HG02759 (cell line): ENCODE measurements at regions not wholly inside any gene's neighbourhood (a gene's known extent, or its start where the extent isn't known, plus 50 kb on each side); places are given as distances from the start of the nearest gene placed in this dataset.
"Not testable (repeated sequence)": the region's sequence is repeated elsewhere in the genome, so short reads cannot be mapped to it uniquely, and the experiment has no call there.

Source experiments
- ATAC-seq: cut with Tn5 transposase; IDR thresholded peaks from one replicate; pipeline ENCODE4 v1.9.1; 2021; ENCODE audit warnings: mild to moderate bottlenecking, moderate library complexity; ENCODE audit not compliant: unreplicated experiment

- no peak for ATAC-seq
Measured at GRCh38 chr18:45339810-45340550, 275.3 kb upstream of the SLC14A2 start.

GRCh38 chr18:45340884-45341283, 274.4 kb upstream of the SLC14A2 start:
- ATAC-seq: no peak

GRCh38 chr18:45341454-45341853, 273.8 kb upstream of the SLC14A2 start:
- ATAC-seq: no peak

DNA sequence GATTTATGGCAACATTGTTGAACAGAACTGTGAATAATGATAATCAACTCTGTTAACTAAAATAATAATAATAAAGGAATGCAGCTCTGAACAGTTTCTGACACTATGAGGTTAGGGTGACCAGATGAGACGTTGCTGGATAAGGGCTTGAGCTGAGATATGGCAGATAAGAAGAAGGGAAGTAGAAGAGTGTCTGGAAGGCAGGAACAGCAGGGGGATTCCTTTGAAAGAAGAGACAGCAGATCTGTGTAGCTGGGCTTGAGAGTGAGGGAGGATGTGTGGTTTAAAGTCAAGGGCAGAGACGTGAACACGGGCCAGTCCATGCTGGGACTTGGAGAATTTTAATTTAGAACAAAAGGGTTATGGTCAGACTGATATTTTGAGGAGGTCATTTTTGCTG, 273.1 kb upstream of the SLC14A2 start:
- no peak for ATAC-seq

DNA sequence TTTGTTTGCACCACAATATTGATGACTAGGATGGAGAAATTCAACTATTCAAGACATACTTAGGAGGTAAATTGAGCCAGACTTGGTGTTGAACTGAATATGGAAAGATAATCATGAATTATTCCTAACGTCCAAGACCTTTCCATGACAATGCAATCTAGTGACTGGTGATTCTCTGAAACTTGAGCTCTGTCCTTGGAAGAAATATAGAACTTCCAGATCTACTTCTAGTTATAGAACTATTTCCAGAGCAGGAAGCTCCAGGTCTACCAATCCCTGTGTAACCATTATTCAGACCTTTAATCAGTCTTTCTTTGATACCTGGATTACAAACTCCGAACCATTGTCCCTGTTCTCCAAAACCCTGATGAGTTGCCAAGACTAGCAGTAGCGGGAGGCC, 272.6 kb upstream of the SLC14A2 start:
- ATAC-seq: no peak

DNA sequence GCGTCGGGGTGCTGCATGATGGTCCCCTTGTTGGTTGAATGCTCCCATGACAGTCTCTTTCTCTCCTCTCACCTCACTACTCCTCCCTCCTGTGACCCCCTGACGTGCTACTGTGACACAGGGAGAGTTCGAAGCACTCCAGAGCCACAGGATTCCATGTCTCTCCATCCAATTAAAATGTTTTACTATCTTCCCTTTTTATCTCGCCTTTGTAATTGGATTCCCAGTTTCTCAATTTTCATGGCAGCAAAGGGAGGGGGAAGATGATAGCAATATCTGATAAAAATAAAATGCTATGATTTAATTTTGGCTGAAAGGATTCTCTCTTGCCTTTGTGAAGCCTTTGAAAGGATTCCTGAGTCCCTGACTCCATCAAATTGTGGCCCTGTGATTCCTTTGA, 271.9 kb upstream of the SLC14A2 start:
- ATAC-seq: no peak

- ATAC-seq: not testable (repeated sequence)
Measured at GRCh38 chr18:45344680-45345079, 270.6 kb upstream of the SLC14A2 start.

DNA sequence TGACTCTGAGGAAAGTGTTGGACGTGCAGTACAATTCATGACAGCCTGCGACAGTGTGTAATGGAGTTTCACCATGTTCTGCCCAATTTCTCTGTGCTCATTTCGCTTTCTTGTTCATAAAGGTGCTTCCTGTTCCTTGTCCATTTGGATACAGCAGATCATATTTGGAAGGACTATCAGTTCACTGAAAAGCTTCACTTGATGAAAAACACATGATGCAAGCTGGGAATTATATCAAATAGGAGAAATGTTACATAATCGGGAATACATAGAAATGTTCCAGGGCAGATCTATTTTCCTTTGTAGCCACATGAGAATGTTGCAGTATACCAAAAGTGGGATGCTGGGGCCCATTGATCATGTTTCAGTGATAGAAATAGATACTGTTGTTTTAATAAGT, 266.3 kb upstream of the SLC14A2 start:
- no peak for ATAC-seq

DNA sequence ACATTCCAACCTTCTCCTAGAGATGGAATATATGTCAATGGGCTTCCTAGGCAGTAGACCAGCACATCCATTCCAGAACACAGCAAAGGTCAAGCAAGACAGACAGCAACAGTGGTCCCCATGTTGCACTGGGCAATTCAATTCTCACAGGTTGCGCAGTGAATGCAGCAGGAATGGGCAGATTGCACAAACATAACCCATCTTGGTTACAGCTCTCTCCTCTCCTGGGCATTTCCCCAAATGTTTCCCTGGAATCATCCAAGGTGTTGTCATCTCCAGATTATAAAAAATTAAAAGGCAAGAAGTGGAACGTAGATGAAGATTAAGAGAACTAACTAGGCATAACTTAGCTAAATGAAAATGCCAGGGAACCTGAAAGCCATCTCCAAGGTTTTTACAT, 265.8 kb upstream of the SLC14A2 start:
- no peak for ATAC-seq

GRCh38 chr18:45350404-45351156, 264.7 kb upstream of the SLC14A2 start:
- ATAC-seq: no peak

GRCh38 chr18:45352874-45353273, 262.4 kb upstream of the SLC14A2 start:
- ATAC-seq: no peak

GRCh38 chr18:45353530-45353929, 261.7 kb upstream of the SLC14A2 start:
- ATAC-seq: no peak

GRCh38 chr18:45355944-45356520, 259.2 kb upstream of the SLC14A2 start:
- ATAC-seq: no peak

DNA sequence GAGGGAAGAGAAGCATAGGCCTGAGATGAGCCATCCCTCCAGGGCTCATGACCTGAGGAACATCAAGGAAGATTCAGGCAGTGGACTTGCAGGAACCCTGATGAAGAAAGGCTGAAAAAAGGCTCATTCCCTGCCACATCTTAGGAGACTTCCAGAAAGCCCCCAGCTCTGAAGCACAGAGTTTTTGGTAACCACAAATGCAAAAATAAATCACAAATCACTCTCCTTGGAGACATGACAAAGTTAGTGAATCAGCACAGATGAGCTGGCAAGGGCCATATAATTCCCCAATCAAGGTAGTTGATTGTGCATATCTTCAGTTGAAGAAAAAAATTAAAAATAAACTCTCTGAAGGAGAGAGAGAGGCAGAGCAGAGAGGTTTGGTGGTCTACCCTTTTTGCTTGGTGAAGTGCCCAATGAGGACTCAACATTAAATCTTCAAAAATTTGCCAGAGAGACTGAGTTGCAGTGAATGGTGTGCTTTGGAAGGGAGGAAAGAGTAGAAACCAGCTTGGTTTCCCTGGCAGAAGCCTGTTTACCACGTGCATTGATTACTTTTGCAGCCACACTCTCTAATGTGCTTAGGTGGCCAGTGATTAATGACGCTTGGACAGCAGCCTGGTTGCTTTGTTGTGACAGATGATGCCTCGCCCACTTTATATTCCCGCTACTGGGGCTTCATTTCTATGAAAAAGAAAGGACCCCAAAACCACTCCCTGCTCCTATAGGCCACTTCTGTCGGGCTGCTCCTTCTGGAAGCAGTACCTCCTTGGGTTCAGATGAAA, 257.4 kb upstream of the SLC14A2 start:
- no peak for ATAC-seq

- ATAC-seq: no peak
Measured at GRCh38 chr18:45359275-45360009, 255.8 kb upstream of the SLC14A2 start.

DNA sequence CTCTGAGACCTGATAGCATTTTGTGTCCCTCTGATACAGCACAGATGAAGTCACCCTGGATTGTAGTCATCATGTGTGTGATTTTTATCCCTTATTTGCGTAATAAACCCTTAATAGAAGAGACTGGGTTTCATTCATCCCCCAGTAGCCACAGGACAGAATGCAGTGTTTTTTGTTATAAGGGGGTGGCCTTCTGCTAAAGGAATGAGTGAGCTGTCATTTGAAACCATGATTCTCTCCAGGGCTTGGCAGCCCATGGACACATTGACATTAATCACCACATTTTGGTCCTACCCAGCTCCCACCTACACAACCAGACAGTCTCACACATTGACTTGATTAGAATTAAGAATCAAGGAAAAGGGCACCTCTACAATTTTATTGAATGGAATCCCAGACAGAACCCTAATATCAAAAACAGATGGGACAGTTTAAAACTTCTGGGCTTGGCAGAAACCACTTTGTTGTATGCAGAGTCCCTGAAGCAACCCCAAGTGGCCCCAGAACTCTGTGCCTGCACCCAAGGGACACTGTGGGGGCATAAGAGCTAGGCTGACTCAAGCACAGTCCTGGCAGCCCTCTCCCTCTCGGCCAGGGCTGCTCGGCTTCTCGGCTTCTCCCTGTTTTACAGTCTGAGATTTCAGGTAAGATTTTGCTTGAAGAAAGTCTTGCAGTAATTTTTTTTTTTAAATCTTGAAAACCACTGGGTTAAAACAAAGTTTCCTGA, 254.0 kb upstream of the SLC14A2 start:
- ATAC-seq: no peak

- ATAC-seq: no peak
Measured at GRCh38 chr18:45363196-45363595, 252.1 kb upstream of the SLC14A2 start.

DNA sequence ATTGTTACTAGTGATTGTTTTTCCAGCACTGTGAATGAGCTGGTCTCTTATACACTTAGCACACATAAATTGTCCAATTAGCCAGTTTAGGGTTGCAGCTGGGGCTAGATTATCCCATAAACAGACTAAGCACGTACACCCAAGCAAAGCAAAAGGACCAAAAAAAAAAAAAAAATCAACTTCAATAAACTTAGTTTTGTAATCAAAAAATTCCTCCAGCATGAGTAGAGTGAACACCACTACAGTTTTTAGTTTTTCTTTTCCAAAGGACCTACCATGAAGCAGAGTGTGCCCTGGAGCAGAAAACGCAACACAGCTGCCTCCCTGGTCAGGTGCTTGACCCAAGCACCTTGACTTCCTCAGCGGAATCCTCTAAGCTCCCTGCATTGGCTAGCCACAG, 249.4 kb upstream of the SLC14A2 start:
- no peak for ATAC-seq

DNA sequence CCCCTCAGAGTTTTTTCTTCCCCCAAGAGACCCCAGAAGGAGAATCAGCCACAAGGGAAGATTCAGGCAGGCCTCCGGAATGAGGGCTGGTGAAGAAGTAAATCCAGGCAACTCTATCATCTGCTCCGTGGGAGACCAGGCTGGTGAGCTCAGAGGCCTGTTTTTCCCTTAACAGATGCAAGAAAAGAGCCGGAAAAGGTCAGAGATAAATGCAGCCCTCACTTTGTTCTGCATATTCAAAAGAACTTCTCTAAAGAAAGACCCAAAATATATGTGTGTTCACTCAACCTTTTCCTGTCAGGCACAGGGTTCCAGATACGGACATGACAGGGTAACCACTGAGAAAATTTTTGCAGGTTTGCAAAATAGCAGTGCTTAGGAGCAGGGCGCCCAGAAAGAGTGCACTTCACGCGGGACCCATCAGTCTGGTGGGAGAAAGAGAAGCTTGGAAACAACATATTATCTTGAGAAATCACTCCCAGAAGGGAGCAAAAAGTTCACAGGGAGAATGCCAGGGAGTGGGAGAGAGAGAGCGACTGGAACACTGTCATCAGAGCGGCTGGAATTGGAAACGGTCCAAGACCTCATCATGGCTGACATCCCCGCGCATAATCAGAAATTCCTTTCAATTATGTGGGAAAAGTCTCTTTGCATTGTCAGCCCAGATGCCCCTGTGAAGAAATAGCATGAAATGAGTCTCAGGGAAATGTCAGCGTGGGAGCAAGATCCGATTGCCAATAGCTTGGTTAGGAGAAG, 244.8 kb upstream of the SLC14A2 start:
- ATAC-seq: no peak
